Astrocyte of the spinal cord (primary cell): ENCODE measurements at regions not wholly inside any gene's neighbourhood (a gene's known extent, or its start where the extent isn't known, plus 50 kb on each side); places are given as distances from the start of the nearest gene placed in this dataset.

ENCODE experiments used
- DNase-seq: peaks from one replicate; pipeline ENCODE4 v3.0.0; 2011; ENCODE audit warnings: low read depth, low spot score
- H3K4me3 ChIP-seq: 2 replicates; pipeline ENCODE4 v1.5.1; 2011; ENCODE audit warnings: low read depth, mild to moderate bottlenecking, low read length, moderate library complexity
- in situ Hi-C: cut with HindIII; loops from 2 replicates; pipeline ENCODE4 v1.10.0; 2017; ENCODE audit warnings: low sequenced_read_pairs
- TF ChIP-seq, protein P1 (sequence below): IDR thresholded peaks from 2 replicates; pipeline ENCODE4 v1.5.1; 2012; ENCODE audit warnings: low read depth, mild to moderate bottlenecking, low read length, inconsistent platforms

GRCh38 chr10:105875050-105875449 is 1234.0 kb downstream of the SORCS3 start:
- DNase-seq: no peak
- in situ Hi-C loops: no loop called here
- TF ChIP-seq, protein P1, sequence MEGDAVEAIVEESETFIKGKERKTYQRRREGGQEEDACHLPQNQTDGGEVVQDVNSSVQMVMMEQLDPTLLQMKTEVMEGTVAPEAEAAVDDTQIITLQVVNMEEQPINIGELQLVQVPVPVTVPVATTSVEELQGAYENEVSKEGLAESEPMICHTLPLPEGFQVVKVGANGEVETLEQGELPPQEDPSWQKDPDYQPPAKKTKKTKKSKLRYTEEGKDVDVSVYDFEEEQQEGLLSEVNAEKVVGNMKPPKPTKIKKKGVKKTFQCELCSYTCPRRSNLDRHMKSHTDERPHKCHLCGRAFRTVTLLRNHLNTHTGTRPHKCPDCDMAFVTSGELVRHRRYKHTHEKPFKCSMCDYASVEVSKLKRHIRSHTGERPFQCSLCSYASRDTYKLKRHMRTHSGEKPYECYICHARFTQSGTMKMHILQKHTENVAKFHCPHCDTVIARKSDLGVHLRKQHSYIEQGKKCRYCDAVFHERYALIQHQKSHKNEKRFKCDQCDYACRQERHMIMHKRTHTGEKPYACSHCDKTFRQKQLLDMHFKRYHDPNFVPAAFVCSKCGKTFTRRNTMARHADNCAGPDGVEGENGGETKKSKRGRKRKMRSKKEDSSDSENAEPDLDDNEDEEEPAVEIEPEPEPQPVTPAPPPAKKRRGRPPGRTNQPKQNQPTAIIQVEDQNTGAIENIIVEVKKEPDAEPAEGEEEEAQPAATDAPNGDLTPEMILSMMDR: no peak
- no peak overlapping the region for H3K4me3 ChIP-seq

DNA sequence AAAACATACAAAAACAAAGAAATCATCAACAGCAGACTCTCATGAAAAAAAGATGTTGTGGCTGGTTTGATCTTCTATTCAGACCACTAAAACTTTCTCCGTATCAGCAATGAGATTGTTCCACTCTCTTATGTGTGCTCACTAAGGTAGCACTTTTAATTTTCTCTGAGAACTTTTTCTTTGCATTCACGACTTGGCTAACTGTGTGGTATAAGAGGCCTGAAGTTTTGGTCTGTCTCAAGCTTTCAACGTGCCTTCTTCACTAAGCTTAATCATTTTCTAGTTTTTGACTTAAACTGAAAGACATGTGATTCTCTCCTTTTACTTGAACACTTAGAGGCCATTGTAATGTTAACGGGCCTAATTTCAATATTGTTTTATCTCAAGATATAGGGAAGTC is 1231.6 kb downstream of the SORCS3 start:
- H3K4me3 ChIP-seq: no peak overlapping the region
- in situ Hi-C loops: no loop called here
- DNase-seq: no peak
- TF ChIP-seq, protein P1: no peak

GRCh38 chr10:105868935-105869334 is 1227.8 kb downstream of the SORCS3 start:
- DNase-seq: no peak
- in situ Hi-C loops: no loop called here
- TF ChIP-seq, protein P1: no peak
- no peak overlapping the region for H3K4me3 ChIP-seq

DNA sequence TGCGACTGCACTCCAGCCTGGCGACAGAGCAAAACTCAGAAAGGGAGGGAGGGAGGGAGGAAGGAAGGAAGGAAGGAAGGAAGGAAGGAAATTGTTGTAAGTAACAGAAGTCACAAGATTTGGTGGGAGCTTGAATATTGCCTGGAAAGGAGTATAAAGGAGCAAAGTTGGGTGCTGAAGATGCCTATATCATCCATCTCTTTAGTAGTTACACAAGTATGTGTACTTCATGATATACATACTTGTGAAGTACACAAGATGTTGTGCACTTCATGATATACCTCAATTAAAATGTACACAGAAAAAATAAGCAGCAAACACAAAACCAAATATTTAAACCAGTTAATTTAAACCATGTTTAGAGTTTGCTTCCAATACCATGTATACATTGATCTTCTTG is 1223.8 kb downstream of the SORCS3 start:
- no peak overlapping the region for H3K4me3 ChIP-seq
- TF ChIP-seq, protein P1: no peak
- no peak for DNase-seq
- in situ Hi-C loops: no loop called here

DNA sequence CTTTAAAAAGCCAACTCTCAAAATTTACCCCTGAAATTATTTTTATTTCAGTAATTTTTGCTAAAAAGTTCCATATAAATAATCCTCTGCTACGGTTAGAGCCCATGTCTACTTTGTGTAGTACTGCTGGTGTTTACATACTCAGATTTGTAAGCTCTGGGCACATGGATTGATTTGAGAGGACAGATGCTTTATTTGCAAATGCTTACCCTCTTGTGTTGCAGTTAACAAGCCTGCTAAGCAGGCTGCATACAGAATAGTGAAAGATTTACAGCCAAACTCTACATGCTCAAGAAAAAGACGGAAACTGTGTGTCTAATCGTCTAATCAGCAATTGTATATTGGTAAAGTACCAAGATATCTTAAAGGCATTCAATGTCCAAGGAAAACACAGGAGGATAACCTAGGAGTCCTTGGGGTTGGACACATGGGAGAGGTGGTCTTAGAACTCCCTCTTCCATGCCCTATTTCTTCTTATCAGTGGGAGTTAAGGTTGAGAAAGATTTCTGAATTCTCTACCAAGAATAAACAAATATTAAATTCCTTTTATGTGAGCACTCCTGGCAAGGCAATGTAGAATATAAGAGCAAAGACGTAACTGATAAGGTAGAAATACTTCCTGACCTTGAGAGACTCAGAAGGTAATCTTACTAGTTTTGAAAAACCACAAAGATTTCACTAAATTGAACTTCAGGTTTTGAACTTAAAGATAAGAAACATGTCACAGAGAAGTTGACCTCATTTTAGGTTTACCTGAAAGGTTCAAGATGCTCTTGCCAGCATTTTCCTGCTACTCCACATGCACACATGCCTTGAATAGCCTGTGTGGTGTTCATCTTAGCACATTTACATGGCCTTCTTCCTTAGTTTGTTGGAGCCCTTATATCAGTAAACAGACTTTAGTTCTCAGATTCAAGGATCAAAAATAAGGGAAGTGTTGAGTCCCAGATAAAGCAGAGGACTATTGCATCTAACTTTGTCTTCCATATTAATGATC is 1216.5 kb downstream of the SORCS3 start:
- in situ Hi-C loops: no loop called here
- no peak for DNase-seq
- TF ChIP-seq, protein P1: no peak
- H3K4me3 ChIP-seq: no peak overlapping the region

GRCh38 chr10:105855791-105856190 is 1214.7 kb downstream of the SORCS3 start:
- in situ Hi-C loops: no loop called here
- TF ChIP-seq, protein P1: no peak
- DNase-seq: peak; percentile 4
- no peak overlapping the region for H3K4me3 ChIP-seq
